H1 (cell line): ENCODE measurements at regions not wholly inside any gene's neighbourhood (a gene's known extent, or its start where the extent isn't known, plus 50 kb on each side); places are given as distances from the start of the nearest gene placed in this dataset.

ENCODE experiments used
- CTCF ChIA-PET: fragments of 300-600 bp; sonication (Branson Sonifier 250); formaldehyde crosslinking; loops from one replicate; lab custom pipeline; 2021; ENCODE audit not compliant: partially characterized antibody; lab: Charles Lee
- POLR2A ChIA-PET: fragments of 300-600 bp; sonication (Branson Sonifier 250); formaldehyde crosslinking; loops from one replicate; lab custom pipeline; 2021; ENCODE audit warnings: inconsistent platforms; ENCODE audit not compliant: partially characterized antibody; lab: Charles Lee
- DNase-seq, 2 experiments: peaks; one replicate each; pipeline versions ENCODE4 v3.0.0 to v3.0.0-alpha.2; 2010 to 2022; ENCODE audit warnings: low spot score in 2 of 2, low read depth in 1 of 2, mixed read lengths in 1 of 2
- FAIRE-seq: peaks from 2 replicates; lab custom pipeline; 2011; peaks lifted over from hg19 to GRCh38; lab: Jason Lieb, UNC
- H2AFZ ChIP-seq: 2 replicates; pipeline ENCODE4 v1.8.1; 2012; ENCODE audit warnings: low read length, inconsistent platforms
- H2AK5ac ChIP-seq: 2 replicates; pipeline ENCODE4 v1.6.1; 2013; ENCODE audit warnings: low read depth, low read length
- H2BK120ac ChIP-seq: replicated peaks from 2 replicates; pipeline ENCODE3; 2013; ENCODE audit warnings: low read depth, low read length, inconsistent platforms
- H2BK12ac ChIP-seq: 2 replicates; pipeline ENCODE4 v1.6.1; 2013; ENCODE audit warnings: low read depth, low read length
- H2BK15ac ChIP-seq: 2 replicates; pipeline ENCODE4 v1.6.1; 2013; ENCODE audit warnings: low read length
- H2BK20ac ChIP-seq: 2 replicates; pipeline ENCODE4 v1.6.1; 2013; ENCODE audit warnings: low read length
- H2BK5ac ChIP-seq: 2 replicates; pipeline ENCODE4 v1.6.1; 2013; ENCODE audit warnings: low read depth, low read length
- H3K14ac ChIP-seq: 2 replicates; pipeline ENCODE4 v1.6.1; 2013; ENCODE audit warnings: inconsistent platforms; ENCODE audit not compliant: insufficient read length
- H3K18ac ChIP-seq: 2 replicates; pipeline ENCODE4 v1.6.1; 2013; ENCODE audit warnings: low read length; ENCODE audit errors: extremely low read depth
- H3K23ac ChIP-seq: 2 replicates; pipeline ENCODE4 v1.6.1; 2013; ENCODE audit warnings: inconsistent platforms; ENCODE audit not compliant: insufficient read length
- H3K23me2 ChIP-seq: 2 replicates; pipeline ENCODE4 v1.6.1; 2013; ENCODE audit warnings: low read depth, low read length
- H3K27ac ChIP-seq: 2 replicates; pipeline ENCODE4 v1.6.1; 2011; ENCODE audit warnings: low read depth, low read length, inconsistent platforms
- H3K27me3 ChIP-seq, 4 experiments: replicated peaks in 1 of 4; 1 replicate in 1 of 4; 2 replicates in 3 of 4; pipeline versions ENCODE4 v1.6.1 to v1.8.1; 2011 to 2013; ENCODE audit warnings: low read length in 3 of 4, mild to moderate bottlenecking in 3 of 4, inconsistent platforms in 2 of 4, mixed read lengths in 2 of 4, moderate library complexity in 1 of 4; ENCODE audit not compliant: control insufficient read depth in 3 of 4, insufficient read depth in 3 of 4; ENCODE audit errors: extremely low read depth in 1 of 4
- H3K36me3 ChIP-seq, 4 experiments: 2 replicates each; pipeline versions ENCODE4 v1.6.1 to v1.8.1; 2011 to 2013; ENCODE audit warnings: mild to moderate bottlenecking in 4 of 4, low read length in 3 of 4, moderate library complexity in 2 of 4, control low read depth in 1 of 4, inconsistent platforms in 1 of 4; ENCODE audit not compliant: insufficient read depth in 4 of 4, control insufficient read depth in 2 of 4
- H3K4ac ChIP-seq: replicated peaks from 2 replicates; pipeline ENCODE3; 2013; ENCODE audit warnings: low read length, low read depth, mixed read lengths, inconsistent platforms; ENCODE audit not compliant: insufficient read length
- H3K4me1 ChIP-seq, 4 experiments: replicated peaks in 1 of 4; 1 replicate in 1 of 4; 2 replicates in 3 of 4; pipeline versions ENCODE4 v1.6.1 to v1.8.1; 2011 to 2013; ENCODE audit warnings: low read length in 3 of 4, inconsistent platforms in 2 of 4, mixed read lengths in 1 of 4; ENCODE audit not compliant: insufficient read depth in 4 of 4, control insufficient read depth in 3 of 4
- H3K4me2 ChIP-seq, 2 experiments: 2 replicates each; pipeline versions ENCODE4 v1.6.1 to v1.8.1; 2011 to 2013; ENCODE audit warnings: low read depth in 2 of 2, low read length in 2 of 2, control low read depth in 1 of 2, inconsistent platforms in 1 of 2, mild to moderate bottlenecking in 1 of 2; ENCODE audit not compliant: insufficient read depth in 1 of 2
- H3K4me3 ChIP-seq, 4 experiments: fragments of 200-600, 300-600 bp in 1 of 4; sonication (generic), shearing (Covaris generic), sonication (Bioruptor Twin) in 1 of 4; 2 replicates each; pipeline versions ENCODE4 v1.5.1 to v1.8.1; 2011 to 2016; ENCODE audit warnings: low read length in 4 of 4, low read depth in 3 of 4, control low read depth in 2 of 4, inconsistent platforms in 2 of 4, mild to moderate bottlenecking in 2 of 4, mixed read lengths in 1 of 4, moderate library complexity in 1 of 4; ENCODE audit not compliant: insufficient read depth in 2 of 4; ENCODE audit errors: extremely low read depth in 1 of 4
- H3K56ac ChIP-seq: replicated peaks from 2 replicates; pipeline ENCODE3; 2013; ENCODE audit warnings: low read depth, mild to moderate bottlenecking, mixed read lengths, low read length, inconsistent platforms; ENCODE audit not compliant: insufficient read length
- H3K79me1 ChIP-seq: 2 replicates; pipeline ENCODE4 v1.6.1; 2013; ENCODE audit warnings: low read depth, low read length, control low read depth
- H3K79me2 ChIP-seq, 2 experiments: 2 replicates each; pipeline versions ENCODE4 v1.6.1 to v1.8.1; 2012 to 2013; ENCODE audit warnings: low read length in 2 of 2, mild to moderate bottlenecking in 2 of 2, inconsistent platforms in 1 of 2; ENCODE audit not compliant: insufficient read depth in 2 of 2, control insufficient read depth in 1 of 2
- H3K9ac ChIP-seq, 4 experiments: replicated peaks in 1 of 4; 1 replicate in 1 of 4; 2 replicates in 3 of 4; pipeline versions ENCODE4 v1.6.1 to v1.8.1; 2011 to 2013; ENCODE audit warnings: low read depth in 3 of 4, low read length in 3 of 4, control low read depth in 2 of 4, mild to moderate bottlenecking in 2 of 4, moderate library complexity in 2 of 4, inconsistent platforms in 1 of 4; ENCODE audit errors: extremely low read depth in 1 of 4
- H3K9me3 ChIP-seq, 2 experiments: 2 replicates each; pipeline versions ENCODE4 v1.6.1 to v1.8.1; 2012 to 2013; ENCODE audit warnings: mild to moderate bottlenecking in 2 of 2, moderate library complexity in 2 of 2, control low read depth in 1 of 2, inconsistent platforms in 1 of 2, low read depth in 1 of 2, low read length in 1 of 2, mixed read lengths in 1 of 2; ENCODE audit not compliant: insufficient read depth in 2 of 2
- H4K20me1 ChIP-seq, 2 experiments: replicated peaks in 1 of 2; 2 replicates each; pipeline versions ENCODE3 to v1.8.1; 2011 to 2013; ENCODE audit warnings: inconsistent platforms in 2 of 2, low read length in 2 of 2, mild to moderate bottlenecking in 1 of 2; ENCODE audit not compliant: insufficient read depth in 2 of 2, control insufficient read depth in 1 of 2
- H4K5ac ChIP-seq: 2 replicates; pipeline ENCODE4 v1.6.1; 2013; ENCODE audit warnings: low read length, low read depth, mixed read lengths, inconsistent platforms; ENCODE audit not compliant: insufficient read length
- H4K8ac ChIP-seq: 2 replicates; pipeline ENCODE4 v1.8.0; 2013; ENCODE audit warnings: mild to moderate bottlenecking, moderate library complexity, low read length, inconsistent platforms; ENCODE audit not compliant: insufficient read depth; ENCODE audit errors: extremely low read depth
- H4K91ac ChIP-seq: replicated peaks from 2 replicates; pipeline ENCODE3; 2013; ENCODE audit warnings: low read length, mixed read lengths, inconsistent platforms; ENCODE audit not compliant: insufficient read length
- BACH1 ChIP-seq: IDR thresholded peaks from 2 replicates; pipeline ENCODE4 v1.6.1; 2012; ENCODE audit warnings: low read length, improper control_type of control experiment
- BCL11A ChIP-seq, 2 experiments: IDR thresholded peaks; one replicate each; pipeline ENCODE4 v1.6.1; 2011; ENCODE audit warnings: low read depth in 2 of 2, low read length in 2 of 2, mild to moderate bottlenecking in 2 of 2
- CHD2 ChIP-seq: IDR thresholded peaks from 2 replicates; pipeline ENCODE4 v1.6.1; 2012; ENCODE audit warnings: low read length, improper control_type of control experiment
- JUN ChIP-seq: IDR thresholded peaks from 2 replicates; pipeline ENCODE4 v1.6.1; 2011; ENCODE audit warnings: low read depth, mild to moderate bottlenecking, improper control_type of control experiment, low read length
- KDM5A ChIP-seq: fragments of 200-600 bp; IDR thresholded peaks from 2 replicates; pipeline ENCODE4 v1.7.1; 2012; ENCODE audit warnings: mild to moderate bottlenecking, low read length, inconsistent platforms, mixed read lengths
- NRF1 ChIP-seq: IDR thresholded peaks from 2 replicates; pipeline ENCODE4 v1.6.1; 2011; ENCODE audit warnings: mild to moderate bottlenecking, low read depth, low read length, improper control_type of control experiment
- RXRA ChIP-seq: IDR thresholded peaks from 2 replicates; pipeline ENCODE4 v1.6.1; 2011; ENCODE audit warnings: low read depth, mild to moderate bottlenecking, low read length, moderate library complexity; ENCODE audit not compliant: insufficient read depth
- SIN3A ChIP-seq, 2 experiments: IDR thresholded peaks in 1 of 2; conservative IDR thresholded peaks in 1 of 2; 2 replicates each; pipeline ENCODE4 v1.6.1; 2011 to 2012; ENCODE audit warnings: low read length in 2 of 2, improper control_type of control experiment in 1 of 2, low read depth in 1 of 2, mild to moderate bottlenecking in 1 of 2
- SIRT6 ChIP-seq: IDR thresholded peaks from one replicate; pipeline ENCODE4 v1.7.1; 2012; ENCODE audit warnings: low read length, inconsistent platforms
- SRF ChIP-seq: IDR thresholded peaks from 2 replicates; pipeline ENCODE4 v1.6.1; 2011; ENCODE audit warnings: mild to moderate bottlenecking, low read depth, low read length, moderate library complexity
- SUZ12 ChIP-seq: fragments of 200-600 bp; sonication (generic); IDR thresholded peaks from 2 replicates; pipeline ENCODE4 v1.6.1; 2012; ENCODE audit warnings: mild to moderate bottlenecking, inconsistent platforms, low read length, moderate library complexity, mixed read lengths
- YY1 ChIP-seq: IDR thresholded peaks from 2 replicates; pipeline ENCODE4 v1.6.1; 2011; ENCODE audit warnings: low read depth, mild to moderate bottlenecking, low read length
- WGBS, 2 experiments: shearing (Covaris generic) in 1 of 2; methylation state at CpG; one replicate each; pipeline versions ENCODE4 v1.1.6 to v1.1.7; 2013 to 2015; ENCODE audit warnings: low lambda C conversion rate in 2 of 2, mixed read lengths in 2 of 2, inconsistent platforms in 1 of 2, low coverage in 1 of 2, missing lambda C conversion rate in 1 of 2; ENCODE audit not compliant: insufficient replicate concordance in 2 of 2, insufficient coverage in 1 of 2, insufficient read length in 1 of 2; ENCODE audit errors: extremely low coverage in 1 of 2, missing lambda C conversion rate in 1 of 2; 5-methylcytosine and 5-hydroxymethylcytosine counted together
- TF ChIP-seq, protein P1 (sequence below): IDR thresholded peaks from 2 replicates; pipeline ENCODE4 v1.6.1; 2011; ENCODE audit warnings: low read length, improper control_type of control experiment
- TF ChIP-seq, protein P2 (sequence below): IDR thresholded peaks from 2 replicates; pipeline ENCODE4 v1.6.1; 2012; ENCODE audit warnings: inconsistent platforms

DNA sequence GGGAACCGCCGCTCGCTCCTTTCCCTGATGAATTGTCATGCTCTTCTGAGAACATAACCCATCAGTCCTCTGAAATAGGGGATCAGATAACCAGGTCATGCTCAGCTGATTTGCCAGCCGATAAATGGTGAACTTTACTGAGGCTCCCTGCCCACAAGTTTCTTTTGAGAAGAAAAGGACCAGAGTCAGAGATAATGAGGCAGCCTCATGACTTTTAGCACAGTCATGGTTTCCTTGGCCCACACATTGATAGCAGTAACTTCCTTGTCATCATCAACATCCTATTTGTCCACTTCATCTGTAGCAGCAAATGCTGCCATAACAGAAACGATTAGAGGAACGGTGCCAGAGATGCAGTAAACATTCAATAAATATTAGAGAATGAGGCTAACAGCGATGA, 509.0 kb downstream of the GATA3 start:
- POLR2A ChIA-PET = no interaction called here
- CTCF ChIA-PET = interaction anchor here (0.6 kb wide), 1 partner anchor 395 kb away, joined by 3 read pairs; no protein-coding TSS in a partner anchor
- Histone ChIP-seq H3K14ac (no peak overlapping the region), H3K9me3 (no peaks in the 10 kb centered on the region), H4K20me1 (no peaks in the 10 kb centered on the region), H2AK5ac (no peak overlapping the region), H3K36me3 (no peaks in the 10 kb centered on the region), H4K5ac (no peak overlapping the region), H3K4ac (no peak overlapping the region), H3K27ac (no peak overlapping the region), H4K91ac (no peak overlapping the region), H3K4me2 (no peak overlapping the region), H2BK12ac (no peak overlapping the region), H3K56ac (no peak overlapping the region), H2BK120ac (no peak overlapping the region), H2BK20ac (no peak overlapping the region), H3K4me3 (no peak overlapping the region), H2AFZ (no peak overlapping the region), H3K4me1 (no peaks in the 10 kb centered on the region), H3K27me3 (no peaks in the 10 kb centered on the region), H3K23ac (no peak overlapping the region), H3K9ac (no peak overlapping the region), H4K8ac (no peak overlapping the region), H3K23me2 (no peaks in the 10 kb centered on the region), H2BK5ac (no peak overlapping the region), H3K79me2 (no peaks in the 10 kb centered on the region), H3K18ac (no peak overlapping the region), H2BK15ac (no peak overlapping the region), H3K79me1 (no peaks in the 10 kb centered on the region)
- WGBS, 2 experiments = 86% methylated on average over 7 of the region's 7 CpGs; no CpG with 5 or more reads in 1 of the 2 experiments
- DNase-seq (no peak), FAIRE-seq (no peak)
- TF ChIP-seq NRF1 = no peak
- no peak for TF ChIP-seq SIN3A (conservative IDR thresholded peaks at IDR 0.05 in 1 of 2, IDR thresholded peaks at IDR 0.05 in 1 of 2; ENCODE audit: low read depth in 1 of 2, low read length in 2 of 2)
- TF ChIP-seq RXRA = no peak
- TF ChIP-seq BACH1 = no peak
- no peak for TF ChIP-seq SRF
- TF ChIP-seq, protein P1, sequence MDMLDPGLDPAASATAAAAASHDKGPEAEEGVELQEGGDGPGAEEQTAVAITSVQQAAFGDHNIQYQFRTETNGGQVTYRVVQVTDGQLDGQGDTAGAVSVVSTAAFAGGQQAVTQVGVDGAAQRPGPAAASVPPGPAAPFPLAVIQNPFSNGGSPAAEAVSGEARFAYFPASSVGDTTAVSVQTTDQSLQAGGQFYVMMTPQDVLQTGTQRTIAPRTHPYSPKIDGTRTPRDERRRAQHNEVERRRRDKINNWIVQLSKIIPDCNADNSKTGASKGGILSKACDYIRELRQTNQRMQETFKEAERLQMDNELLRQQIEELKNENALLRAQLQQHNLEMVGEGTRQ = no peak
- no peak for TF ChIP-seq SIRT6
- no peak for TF ChIP-seq KDM5A
- TF ChIP-seq YY1 = no peak
- no peak for TF ChIP-seq SUZ12
- TF ChIP-seq, protein P2, sequence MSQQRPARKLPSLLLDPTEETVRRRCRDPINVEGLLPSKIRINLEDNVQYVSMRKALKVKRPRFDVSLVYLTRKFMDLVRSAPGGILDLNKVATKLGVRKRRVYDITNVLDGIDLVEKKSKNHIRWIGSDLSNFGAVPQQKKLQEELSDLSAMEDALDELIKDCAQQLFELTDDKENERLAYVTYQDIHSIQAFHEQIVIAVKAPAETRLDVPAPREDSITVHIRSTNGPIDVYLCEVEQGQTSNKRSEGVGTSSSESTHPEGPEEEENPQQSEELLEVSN = no peak
- TF ChIP-seq JUN = no peak
- TF ChIP-seq CHD2 = no peak
- no peak for TF ChIP-seq BCL11A (IDR thresholded peaks at IDR 0.05; ENCODE audit: low read depth in 2 of 2, low read length in 2 of 2)
